HG03060 (cell line): ENCODE measurements at regions not wholly inside any gene's neighbourhood (a gene's known extent, or its start where the extent isn't known, plus 50 kb on each side); places are given as distances from the start of the nearest gene placed in this dataset.
"Not testable (repeated sequence)": the region's sequence is repeated elsewhere in the genome, so short reads cannot be mapped to it uniquely, and the experiment has no call there.

Experiments used
- ATAC-seq: cut with Tn5 transposase; IDR thresholded peaks from one replicate; pipeline ENCODE4 v1.9.1; 2021; ENCODE audit warnings: low read depth, moderate number of reproducible peaks; ENCODE audit not compliant: unreplicated experiment

- no peak for ATAC-seq
Measured at GRCh38 chr6:167208819-167209576, 51.2 kb upstream of the GPR31 start.

- ATAC-seq, result no peak
Measured at GRCh38 chr6:167209577-167209975, 51.8 kb upstream of the GPR31 start.

DNA sequence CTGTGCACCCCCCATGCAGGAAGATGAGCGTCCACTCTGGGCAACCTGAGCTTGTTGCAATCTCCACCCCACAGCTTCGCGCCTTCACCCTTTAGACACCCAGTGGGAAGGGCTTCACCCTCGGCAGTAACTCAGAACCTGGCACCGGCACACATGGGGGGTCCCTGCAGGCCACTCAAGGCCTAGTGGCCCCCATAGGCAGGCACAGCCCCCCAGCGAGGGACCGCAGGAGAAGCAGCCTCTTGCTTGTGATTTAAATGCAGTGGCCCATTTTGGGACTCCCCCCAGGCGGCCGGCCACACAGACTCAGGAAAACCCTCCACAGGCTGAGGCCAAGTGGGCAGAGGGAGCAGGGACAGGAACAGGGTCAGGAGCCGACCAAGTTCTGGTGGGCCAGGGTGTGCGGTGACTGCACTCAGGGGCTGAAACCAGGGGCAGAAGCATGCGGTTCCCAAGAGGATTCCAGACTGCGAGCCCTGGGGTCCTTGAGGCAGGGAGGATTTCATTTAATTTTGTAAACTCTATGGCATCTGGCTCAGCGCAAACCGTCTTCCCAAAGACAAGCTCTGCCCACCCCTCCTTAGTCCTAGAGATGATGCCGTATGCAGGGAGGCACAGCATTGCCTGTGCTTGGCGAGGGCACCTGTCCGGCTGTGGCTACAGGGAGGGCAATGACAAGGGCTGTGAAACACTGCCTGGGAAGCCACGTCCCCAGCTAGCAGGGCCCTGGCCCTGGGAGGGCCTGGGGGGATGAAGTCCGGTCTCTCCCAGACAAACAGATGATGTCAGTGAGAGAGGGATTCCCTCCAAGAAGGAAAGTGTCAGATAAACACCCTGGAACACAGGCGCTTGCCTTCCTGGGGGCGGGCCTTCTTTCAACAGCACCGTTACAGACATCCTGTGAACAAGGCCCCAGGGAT is 52.9 kb upstream of the GPR31 start:
- ATAC-seq, result no peak

DNA sequence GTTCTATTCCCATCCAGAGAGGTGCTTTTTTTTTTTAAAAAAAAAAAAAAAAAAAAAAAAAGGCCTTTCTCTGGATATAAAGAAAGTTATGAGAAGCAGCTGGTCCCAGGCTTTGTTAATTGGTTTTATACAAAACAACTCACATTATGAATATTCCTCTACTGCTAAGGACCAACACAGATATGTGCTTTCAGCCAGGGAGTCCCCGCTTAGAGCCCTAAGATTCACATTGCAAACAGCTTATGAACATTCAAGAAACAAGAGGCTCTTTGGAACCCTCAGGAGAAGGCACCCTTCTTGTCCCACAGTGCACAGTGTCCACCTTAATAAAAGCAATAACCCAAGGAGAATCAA is 53.5 kb upstream of the GPR31 start:
- no peak for ATAC-seq

GRCh38 chr6:167211881-167212712 is 54.3 kb upstream of the GPR31 start:
- no peak for ATAC-seq

GRCh38 chr6:167212713-167213005 is 54.9 kb upstream of the GPR31 start:
- ATAC-seq, result peak; percentile 88

GRCh38 chr6:167214206-167214605 is 56.4 kb upstream of the GPR31 start:
- no peak for ATAC-seq

DNA sequence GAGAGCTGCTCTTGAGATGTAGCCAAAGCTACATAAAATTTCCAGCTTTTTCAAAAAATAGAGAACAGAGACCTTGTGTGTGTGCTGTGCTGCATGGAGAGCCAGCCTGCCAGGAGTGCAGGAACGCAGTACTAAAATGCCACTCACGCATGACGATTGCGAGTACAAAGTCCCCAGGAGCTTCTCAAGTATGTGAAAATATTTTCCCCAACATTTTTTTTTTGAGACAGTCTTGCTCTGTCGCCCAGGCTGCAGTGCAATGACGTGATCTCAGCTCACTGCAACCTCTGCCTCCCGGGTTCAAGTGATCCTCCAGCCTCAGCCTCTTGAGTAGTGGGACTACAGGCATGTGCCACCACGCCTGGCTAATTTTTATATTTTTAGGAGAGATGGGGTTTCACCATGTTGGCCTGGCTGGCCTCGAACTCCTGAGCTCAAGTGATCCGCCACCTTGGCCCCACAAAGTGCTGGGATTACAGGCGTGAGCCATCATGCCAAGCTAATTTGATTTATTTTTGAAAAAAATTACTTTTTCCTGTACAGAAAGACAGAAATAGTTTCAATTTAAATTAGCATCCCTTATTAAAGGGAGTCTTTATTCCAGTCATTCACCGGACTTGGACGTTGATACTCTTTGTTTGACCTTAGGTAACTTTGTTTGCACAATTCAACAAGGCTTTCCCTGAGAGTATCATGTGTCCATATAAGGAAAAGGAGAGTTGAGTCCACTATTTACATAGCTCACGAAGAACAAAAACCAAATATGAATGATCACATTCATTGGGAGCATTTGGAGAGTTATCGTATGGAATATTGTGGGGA is 57.9 kb upstream of the GPR31 start:
- ATAC-seq, result not testable (repeated sequence)

DNA sequence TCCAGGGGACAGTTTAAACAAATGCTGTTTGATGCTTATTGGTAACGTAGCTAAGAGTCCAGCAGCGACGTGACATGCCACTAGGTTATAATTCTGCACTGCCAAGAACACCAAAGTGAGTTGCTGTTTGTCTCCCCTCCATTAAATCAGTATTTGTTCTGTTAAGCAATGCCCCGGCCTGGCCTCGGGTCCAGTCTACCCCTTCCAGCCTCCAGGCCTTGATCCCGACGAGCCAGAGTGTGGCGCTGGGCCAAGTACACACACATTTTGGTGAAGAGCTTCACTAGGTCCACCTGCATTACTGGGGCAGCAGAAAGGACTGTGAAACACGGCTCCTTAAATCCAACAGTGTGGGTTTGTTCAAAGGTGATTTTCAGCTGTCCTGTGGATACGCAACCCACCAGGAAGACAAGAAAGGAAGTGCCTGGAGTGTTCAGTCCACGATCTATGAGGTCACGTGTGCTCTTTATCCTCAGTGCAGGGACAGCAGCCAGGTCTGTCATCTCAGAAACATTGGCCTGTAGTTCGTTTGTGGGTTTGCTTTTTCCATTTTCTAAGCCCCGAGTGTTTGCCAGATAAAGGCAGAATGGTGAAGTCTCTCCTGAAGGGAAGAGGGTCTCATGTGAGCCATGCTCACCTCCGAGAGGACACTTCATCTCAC is 58.7 kb upstream of the GPR31 start:
- not testable (repeated sequence) for ATAC-seq

DNA sequence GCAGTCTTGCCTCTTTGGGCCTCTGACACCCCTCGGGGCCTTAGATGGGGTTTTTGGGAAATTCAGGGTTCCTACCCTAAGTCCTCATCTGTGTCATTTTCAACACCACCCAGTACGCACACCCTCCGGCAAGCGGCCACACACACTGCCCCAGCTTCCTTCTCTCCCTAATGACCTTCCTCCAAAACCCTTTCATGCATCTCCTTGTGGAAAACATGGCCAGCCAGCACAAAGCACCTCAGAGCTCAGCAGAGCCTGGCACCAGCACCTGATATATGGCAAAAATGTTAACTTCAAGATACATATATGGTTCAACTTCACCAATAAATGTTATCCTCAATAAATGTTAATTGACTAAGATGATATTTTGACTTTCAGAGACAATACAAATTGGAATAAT is 59.3 kb upstream of the GPR31 start:
- ATAC-seq, result not testable (repeated sequence)

DNA sequence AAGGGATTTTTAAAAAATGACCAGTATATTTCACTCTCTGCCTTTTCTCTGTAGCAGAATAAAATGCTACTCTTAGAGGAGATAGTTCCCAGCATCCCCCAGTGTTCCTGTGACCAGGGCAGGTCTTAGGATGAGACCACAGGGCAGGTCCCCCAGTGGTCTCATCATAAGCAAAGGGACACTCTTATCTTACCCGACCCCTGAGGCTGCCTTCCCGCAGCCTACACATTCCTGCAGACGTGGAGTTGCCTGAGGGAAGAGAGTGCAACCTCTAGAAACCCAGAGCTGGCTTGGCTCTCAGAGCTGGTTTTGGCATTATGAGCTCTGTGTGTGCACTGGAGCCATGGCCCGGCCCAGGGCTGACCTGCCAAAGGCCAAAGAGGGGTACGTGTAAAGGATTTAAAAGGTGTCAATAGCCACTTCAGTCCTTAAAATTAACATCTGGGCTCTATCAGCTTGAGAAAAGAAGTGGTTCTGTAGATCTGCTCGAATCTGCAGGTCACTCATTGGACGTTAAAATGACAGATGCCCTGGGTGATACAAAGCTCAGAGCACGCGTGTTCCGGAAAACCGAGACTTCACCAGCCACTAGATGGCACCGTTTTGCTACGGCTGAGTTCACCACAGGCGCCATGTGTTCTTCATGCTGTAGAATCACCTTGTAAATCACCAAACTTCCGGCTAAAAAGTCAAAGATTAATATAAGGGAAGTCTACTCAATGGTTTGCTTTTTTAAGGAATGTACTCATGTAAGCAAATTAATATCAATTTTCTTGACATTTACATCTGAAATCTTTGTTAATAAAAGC is 60.4 kb upstream of the GPR31 start:
- ATAC-seq, result not testable (repeated sequence)

DNA sequence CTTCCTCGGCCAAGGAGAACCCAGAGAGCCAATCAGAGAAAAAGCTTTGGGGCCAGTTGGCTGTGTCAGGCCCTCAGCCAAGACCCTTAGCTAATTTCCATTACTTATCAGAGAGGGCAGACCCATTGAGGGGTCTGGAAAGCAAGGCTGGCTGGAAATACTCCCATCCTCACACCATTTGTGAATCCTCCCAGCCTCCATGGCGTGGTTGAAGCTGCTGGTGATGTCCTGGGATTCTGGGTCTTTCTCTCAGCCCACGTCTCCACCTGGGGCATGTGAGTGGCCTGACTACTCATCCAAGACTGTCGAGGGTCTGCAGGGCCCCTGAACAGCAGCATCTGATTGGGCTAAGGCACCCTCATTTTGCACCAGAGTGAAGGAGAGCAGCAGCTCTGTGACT is 61.3 kb upstream of the GPR31 start:
- not testable (repeated sequence) for ATAC-seq

GRCh38 chr6:167219967-167220512 is 62.3 kb upstream of the GPR31 start:
- no peak for ATAC-seq

DNA sequence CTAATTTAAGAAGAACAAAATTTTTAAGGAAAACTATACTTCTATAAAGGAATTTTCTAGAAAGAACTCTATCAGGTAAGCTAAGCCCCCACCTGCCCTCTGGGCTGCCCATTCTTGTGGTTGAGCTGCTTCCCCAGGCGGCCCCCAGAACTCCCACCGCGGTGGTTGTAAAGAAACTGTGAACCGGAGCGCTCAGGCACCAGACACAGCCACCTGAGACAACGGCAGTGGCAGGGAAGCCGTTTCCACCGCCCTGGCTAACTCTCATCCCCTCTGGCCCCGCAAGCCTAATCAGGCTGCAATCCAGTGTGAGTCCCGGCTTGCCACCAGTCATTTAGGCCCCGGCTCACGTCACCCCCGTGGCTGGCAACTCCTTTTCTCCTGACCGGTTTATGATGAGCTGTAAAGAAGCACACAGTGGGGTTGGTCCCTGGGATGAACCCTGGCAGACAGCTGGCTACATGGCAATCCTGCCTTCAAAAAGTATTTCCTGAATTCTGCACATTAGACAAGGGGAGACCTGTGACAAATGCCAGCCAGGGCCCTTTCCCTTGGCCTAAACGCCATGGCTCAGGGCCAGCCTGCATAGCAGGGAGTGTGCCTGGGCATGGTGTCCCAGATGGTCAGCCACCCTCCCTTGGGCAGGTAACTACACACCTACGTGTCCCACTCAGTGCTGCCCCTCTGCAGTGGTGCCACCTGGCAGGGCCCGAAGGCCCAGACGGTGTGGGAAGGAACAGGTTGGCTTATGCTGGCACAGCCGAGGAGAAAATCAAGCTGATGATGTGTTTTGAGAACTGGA is 63.8 kb upstream of the GPR31 start:
- no peak for ATAC-seq

- not testable (repeated sequence) for ATAC-seq
Measured at GRCh38 chr6:167225566-167226382, 65.3 kb upstream of the UNC93A start.

DNA sequence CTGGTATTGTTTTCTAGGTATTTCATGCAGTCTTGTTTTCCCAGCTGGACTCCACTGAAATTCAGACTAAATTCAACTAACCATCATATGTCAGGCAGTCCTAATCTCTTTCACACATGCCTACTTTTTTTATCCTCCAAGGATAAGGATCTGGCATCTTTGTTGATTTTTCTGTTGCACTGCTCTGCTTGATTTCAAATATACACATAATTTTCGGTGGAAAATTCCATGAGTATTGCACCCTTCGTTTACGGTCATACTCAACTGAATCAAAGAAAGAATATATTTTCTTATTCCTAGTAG is 64.8 kb upstream of the UNC93A start:
- ATAC-seq, result no peak

GRCh38 chr6:167226791-167227190 is 64.3 kb upstream of the UNC93A start:
- no peak for ATAC-seq
